SIG-M5 treated with dmso at 0.1 percent for 504 hours (cell line): ENCODE measurements at regions not wholly inside any gene's neighbourhood (a gene's known extent, or its start where the extent isn't known, plus 50 kb on each side); places are given as distances from the start of the nearest gene placed in this dataset.

Experiments used
- DNase-seq: peaks from one replicate; lab custom pipeline; 2025; ENCODE audit not compliant: unreplicated experiment; lab: John Stamatoyannopoulos, UW

DNA sequence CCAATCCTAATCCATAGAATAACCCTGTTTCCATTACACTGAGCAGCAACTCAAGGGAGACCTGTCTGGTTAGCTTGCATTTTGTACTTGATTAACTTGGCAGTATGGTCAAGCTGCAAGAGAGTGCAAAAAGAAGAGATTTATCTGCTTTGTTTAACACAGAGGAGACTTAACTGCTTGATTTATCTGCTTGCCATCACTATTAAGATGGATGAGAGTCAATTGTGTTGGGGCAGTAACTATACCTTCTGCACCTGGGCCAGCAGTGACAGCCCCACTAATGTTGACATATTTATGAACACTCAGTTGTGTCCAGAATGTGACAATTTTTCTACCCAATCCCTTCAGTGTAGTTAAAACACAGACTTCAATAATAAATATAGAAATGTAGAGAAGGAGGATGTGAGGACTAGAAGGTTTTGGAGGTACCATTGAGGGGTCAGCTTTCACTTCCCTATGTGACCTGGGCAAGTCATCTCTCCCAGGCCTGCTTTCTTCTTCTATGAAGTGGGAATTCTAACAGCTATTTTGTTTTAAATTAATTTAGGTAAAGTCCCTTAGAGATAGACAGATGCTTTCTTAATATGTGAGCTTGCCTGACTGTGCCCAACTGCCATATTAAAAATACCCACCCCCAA lies 159.1 kb upstream of the KCNK2 start:
- no peak for DNase-seq

DNA sequence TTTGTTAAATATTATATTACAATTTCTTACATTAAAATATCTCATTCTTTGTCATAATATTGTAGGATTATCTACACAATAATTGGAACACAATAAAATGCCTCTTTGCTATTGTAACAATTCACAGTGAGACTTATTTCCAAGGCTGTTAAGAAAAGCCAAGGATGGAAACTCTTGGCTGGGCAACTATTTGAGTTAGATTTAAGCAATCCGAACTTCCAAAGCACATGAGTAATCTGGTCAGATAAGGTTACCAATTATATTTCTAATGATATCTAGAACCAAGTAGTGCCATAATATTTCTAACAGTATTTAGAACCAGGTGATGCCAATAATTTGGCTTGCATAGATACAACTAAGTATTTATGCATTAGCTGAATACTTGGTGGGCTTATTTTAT lies 154.7 kb upstream of the KCNK2 start:
- no peak for DNase-seq

DNA sequence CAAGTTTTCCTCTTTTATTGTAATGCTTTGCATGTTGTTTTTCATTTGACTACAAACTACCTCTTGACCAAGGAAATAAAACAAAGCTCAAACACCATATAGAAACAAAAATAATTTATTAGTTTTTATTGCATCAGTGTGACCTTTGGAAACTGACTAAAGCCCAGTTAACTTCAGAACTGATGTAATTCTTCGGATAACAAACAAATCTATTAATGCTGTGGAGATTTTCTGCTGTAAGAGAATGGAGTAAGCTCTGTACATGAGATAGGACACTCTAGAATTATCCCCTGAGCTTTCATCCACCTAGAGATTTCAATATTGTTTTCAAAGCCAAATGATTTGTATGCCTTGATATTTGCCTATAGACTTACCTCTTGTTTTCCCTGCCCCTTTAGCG lies 154.0 kb upstream of the KCNK2 start:
- no peak for DNase-seq

DNA sequence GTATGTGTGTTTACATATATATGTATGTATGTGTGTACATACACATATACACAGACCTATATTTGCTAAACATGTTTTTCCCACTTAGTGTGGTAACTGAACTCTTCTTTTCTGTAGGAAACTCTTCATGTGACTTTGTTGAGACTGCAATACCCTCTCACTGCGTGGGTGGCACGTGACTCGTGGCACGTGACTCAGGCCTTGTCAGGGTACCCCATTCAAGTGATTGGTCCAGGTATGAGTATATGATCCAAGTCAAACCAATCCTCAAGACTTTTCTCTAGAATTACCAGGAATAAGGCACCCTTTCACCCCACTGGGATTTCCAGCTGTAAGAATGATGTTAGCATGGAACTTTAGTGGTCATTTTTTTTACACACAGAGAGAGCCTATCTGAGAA lies 149.2 kb upstream of the KCNK2 start:
- DNase-seq: no peak

DNA sequence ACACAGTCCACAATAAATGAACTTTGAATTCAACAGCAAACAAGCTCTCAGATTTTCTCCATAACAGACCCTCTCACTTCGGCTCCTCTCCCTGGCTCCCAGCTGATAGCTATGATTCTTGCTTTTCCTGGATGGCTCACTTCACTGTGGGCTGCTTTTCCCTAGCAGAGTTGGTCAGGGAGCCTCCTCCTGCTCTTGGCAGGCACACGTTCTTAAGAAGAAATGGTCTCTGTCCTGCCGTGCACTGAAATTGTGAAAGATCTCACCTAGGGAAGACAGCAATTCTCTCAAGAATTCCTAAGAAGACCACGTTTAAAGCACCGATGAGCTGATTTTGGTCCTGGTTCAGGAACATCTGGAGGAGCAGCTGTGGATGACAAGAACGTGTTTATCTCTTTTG lies 148.5 kb upstream of the KCNK2 start:
- no peak for DNase-seq

DNA sequence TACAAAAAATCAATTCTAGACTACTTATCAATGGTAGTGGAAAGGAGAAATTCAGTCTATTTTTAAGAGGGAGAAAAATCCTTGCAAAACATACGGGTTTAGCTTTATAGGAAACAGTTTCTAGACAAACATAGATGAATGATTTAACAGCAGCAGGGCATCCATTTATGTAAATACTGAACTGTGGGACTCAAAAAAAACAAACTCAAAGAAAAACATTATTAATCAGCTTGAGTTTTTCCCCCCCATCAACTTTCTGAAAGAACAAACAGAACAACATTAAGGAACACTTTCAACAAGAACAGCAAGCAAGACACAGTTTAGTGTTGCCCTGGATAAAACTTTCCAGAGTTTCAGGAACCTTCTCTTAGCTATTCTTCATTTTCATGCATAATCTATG lies 147.3 kb upstream of the KCNK2 start:
- no peak for DNase-seq

DNA sequence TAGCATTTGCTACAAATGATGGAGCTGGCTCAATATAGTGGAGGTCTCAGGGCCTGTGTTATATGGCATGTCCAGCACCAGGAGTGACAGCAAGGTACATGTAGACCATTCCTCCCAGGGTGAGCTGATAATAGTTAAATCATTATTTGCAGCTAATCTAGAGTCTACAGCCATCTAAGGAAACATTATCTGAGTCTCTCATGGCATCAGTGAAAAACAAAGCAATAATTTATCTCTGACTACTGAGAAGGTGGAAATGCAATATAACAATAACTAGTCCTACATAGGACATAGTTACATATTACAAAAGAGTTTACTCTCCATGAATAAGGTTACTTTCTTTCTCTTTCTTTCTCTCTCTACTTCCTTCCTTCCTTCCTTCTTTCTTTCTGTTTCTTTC lies 143.4 kb upstream of the KCNK2 start:
- no peak for DNase-seq

DNA sequence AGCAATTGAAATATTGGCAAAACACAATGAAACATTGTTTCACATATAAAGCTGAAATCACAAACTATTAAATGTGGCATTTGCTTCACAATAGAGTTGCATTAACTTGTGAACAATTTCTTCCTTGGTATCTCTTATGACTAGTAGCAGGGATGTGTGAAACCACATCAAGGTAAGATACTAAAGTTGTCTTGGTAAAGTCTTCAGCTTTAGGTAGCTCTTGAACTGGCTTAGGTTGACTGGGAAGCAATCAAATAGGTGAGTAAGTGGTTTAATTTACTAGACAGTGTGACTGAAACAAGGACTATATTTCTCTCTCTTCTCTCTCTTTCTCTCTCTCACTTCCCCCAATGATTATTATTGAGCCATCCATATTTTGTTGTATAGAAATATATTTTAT lies 141.5 kb upstream of the KCNK2 start:
- DNase-seq: no peak

DNA sequence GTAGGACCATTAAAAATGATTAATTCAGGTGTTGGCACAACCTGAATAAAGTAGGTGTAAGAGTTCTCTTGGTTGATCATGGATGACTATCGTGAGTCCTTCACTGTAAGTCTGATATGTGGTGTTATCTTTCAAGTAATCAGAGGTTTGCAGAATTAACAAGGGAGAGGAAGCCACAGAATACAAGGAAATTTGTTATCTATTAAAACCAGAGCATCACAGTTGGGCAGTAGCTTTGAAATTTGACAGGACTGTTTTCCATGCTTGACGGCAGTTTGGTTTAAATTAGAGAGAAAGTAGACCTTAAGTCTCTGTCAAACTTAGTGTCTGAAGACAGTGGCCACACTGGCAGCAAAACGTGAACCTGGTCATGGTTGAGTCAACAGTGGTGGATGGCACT lies 139.5 kb upstream of the KCNK2 start:
- no peak for DNase-seq

DNA sequence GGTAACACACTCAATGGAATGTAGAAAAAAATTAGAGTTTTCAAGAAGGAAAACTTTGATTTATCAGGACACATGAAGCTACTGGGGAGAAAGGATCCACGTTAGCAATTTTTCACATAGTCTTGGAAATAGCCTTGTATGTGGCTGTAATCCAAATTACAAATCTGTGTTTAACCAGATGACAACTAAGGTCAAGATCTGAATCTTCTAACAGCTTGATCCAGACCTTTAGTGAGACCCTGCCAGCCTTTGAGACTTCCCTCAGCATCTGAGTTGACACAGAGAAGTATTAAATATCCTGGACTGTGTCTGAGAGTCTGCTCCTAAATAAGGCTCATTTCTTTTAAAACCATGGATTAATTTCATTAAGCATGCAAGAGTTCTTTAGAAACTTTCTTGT lies 135.9 kb upstream of the KCNK2 start:
- no peak for DNase-seq

DNA sequence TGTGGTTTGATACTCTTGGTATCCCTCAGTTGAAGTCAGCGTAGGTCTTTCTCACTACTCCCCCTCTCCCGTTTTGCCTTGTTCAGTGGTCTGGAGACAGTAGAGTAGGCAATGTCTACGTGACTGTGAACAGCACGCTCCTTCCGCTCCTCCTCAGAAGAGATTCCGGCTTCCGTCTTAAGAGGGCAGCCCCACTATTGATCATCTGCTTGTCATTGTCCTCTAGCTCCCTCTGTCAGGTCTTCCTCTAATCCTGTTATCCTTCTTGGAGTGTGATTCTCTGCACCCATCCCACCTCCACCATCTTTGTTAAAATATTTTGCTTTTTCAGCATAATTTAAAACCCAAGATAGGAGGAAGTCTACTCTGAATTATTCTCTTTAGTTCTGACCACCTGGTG lies 129.9 kb upstream of the KCNK2 start:
- DNase-seq: no peak

DNA sequence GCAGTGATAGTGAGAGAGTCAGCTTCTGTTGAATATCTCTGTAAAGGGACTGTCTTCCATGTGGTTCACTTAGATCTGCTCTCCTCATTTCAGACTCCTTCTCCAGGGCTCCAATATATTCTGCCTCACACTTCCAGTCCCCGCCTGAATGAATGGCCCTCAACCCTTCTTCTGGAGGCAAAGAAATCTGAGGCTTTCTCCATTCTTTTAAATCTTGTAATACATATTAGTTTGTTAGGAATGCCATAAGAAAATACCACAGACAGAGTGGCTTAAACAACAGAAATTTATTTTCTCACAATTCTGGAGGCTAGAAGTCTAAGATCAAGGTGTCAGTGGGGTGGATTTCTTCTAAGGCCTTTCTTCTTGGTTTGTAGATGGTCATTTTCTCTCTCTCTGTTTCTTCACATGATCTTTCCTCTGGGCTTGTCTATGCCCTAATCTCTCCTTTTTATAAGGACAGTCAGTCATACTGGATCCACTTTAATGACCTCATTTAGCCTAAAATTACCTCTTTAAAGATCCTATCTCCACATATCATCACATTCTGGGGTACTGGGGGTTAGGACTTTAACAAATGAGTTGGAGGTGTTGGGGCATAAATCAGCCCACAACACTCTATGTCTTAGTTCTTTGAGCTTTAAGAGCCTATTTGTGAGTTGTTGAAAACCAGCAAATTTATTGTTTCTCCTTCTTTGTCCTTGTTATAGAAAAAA lies 128.5 kb upstream of the KCNK2 start:
- DNase-seq: no peak

DNA sequence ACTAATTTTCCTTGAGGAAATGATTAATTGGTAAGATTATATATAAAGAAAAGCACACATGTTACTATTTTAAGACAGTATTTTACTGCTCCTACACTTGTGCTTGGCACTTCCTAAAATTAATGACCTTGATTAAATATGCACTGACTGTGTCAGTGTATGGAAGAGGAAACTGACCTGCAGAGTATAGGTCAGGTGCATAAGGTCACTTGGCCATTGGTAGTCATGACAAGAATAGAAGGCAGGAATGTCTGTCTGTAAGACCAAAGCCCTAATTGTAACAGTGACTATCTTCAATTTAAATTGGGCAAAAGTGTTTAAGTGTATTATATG lies 128.0 kb upstream of the KCNK2 start:
- no peak for DNase-seq

DNA sequence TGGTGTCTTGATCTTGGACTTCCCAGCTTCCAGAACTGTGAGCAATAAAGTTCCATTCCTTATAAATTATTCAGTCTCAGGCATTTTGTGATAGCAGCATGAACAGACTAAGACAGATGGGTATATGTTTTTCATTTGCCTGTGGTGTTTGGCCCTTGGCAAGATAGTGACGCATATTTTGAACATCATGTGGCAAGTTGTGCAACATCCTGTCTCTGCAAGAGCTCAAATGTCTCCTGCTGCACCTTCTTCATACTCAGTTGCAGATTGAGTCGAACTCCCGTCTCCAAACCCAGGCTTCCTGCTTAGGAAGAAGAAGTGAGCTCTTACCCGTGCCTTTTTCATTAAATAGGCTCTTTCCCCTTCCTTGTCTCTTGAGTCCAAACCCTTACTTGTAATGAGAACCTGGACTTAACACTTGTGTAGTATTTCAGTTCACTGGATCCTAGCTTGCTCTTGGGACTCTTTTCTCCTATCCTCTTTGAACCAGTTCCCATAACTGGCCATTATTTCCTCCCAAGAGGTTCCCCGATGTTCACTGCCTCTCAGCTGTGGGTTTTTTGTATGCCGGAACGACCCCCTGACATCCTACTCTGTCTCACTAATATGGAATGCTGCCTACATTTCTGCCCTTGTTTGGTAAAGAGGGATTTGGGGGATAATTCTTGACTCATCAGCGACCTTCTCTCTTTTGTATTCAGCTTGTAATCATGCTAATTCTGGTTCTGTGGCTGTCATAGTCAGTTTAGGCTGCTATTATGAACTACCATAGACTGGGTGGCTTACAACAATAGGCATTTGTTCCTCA lies 125.0 kb upstream of the KCNK2 start:
- peak; percentile 57 for DNase-seq

DNA sequence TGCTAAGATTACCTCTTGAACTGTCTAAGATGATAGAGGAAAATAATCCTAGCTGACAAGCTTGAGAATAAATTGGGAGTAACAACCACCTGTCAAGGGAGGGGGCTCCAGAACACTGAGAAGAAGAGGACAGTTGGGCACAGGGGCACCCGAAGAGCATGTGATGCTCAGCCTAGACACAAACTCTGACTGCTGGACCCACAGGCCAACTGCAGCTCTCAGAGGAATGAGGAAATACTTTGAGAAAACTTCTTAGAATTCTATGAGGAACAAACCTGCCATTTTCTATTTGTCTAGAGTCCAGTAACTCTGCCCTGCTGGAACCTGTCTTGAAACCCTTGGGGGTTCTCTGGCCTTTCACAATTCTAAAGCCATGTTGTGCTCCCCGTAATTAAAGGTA lies 124.1 kb upstream of the KCNK2 start:
- DNase-seq: no peak

DNA sequence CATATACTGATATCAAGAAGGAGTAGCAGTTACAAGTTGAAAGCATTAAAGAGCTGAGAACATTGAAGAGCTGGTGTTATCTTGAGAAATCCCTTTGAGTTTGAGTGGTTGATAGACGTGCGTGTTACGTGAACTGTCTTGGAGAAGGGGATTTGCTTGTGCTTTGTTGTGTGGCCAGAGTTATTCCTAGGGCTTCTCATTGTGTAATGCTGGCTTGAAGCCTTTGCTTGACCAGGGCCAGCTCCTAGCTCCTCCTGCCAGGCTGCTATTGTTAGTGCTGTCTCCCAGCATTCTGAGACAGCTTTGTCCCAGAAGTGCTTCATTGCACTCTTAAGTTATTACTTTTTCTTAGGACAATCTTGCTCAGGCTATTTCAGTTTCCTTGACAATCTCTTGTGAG lies 116.2 kb upstream of the KCNK2 start:
- no peak for DNase-seq

DNA sequence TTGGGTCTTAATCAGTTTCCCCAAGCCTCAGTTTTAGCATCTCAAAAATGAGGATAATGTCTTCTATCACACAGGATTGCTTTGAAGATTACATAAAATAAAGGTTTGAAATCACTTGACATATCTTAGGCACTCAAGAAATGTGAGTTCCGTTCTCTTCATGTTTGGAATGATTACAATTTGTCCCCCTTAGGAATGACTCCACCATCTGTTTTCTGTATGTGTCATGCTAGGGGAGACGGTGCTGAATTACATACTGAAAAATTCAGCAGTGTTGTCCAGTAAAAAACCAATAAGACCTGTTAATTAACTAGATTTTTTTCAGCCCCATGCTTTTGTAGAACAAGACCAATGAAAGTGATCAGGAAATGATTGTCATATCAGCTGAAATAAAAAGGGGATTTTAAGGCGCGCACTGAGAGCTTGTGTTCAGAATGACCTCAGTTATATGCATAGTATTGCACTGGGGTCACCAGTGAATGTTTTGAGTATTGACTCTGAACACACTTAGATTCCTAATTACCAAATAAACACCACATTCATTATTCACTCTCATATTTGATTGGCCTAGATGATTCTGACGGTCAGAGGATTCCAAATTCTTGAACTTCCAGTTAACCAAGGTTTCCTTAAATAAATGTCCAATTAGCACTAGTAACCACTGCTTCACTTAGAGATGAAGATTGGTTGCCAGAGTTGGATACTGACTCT lies 114.5 kb upstream of the KCNK2 start:
- DNase-seq: no peak

DNA sequence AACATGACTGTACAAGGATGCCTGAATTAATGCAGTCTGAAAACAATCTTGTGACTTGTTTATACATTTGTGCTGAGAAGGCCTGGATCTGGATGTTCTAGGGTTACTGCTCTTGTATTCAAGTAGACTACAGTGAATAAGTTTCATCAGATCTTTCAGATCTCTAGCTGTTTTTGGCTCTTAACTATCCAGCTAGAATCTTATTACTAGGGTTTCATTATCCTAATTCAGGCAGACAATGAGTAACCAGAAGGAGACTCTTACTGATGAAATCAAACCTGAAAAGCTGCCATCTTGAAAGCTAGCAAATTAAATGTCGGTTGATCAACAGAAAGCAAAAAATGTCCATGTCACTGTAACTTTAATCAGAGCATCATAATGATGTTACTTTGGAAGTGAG lies 112.5 kb upstream of the KCNK2 start:
- no peak for DNase-seq

DNA sequence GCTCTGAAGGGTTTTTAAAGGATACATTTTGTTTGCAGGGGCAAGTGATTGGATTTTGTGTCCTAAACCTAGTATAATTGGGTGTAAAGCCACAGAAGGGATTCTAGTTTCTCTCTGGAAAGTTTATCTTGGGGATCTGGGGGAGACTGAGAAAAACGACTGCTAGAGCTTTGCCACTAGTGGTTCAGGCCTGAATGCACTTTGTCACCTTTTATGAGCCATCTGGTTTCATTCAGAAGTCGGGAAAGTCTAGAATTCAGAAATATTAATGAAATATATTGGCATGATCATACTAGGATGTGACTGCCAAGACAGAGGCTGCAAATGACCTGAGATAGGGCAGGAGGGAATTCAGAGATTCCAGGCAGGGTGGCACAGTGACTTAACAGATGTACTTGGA lies 111.5 kb upstream of the KCNK2 start:
- no peak for DNase-seq

DNA sequence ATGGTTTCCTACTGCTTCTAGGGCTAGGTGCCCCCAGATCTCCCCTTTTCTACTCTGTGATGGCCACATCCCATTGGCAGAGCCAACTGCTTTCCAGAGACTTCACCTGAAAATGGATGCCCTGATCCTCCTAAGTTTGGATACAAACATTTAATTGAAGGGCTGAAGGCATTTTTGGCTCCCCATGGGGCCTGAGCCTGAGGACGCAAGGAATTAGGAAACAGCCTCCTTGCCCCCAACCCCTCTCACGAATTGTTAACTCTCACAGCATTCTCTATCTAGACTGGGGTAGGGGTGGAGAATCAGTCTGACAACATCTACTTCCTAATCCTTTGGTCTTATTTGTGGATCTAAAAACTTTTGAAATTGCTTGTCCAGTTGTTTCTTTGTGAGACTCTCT lies 108.5 kb upstream of the KCNK2 start:
- no peak for DNase-seq

DNA sequence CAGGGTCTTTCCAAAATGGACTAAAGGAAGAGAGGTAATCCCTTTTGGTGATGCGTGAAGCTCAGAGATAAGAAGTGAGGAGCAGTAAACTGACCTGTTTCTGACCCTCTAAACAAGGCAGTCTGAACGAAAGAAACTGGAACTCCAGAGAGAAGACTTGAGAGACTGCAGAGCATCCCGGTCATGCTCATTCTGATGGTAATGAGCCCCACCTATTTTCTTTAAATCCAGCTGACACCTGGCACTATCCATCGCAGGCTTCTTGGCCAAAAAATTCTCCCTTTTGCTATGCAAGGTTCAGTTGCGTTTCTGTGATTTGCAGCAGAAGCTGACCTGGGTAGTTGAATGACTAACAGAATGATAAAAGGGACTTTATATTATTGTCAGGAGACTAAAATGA lies 105.9 kb upstream of the KCNK2 start:
- DNase-seq: no peak

DNA sequence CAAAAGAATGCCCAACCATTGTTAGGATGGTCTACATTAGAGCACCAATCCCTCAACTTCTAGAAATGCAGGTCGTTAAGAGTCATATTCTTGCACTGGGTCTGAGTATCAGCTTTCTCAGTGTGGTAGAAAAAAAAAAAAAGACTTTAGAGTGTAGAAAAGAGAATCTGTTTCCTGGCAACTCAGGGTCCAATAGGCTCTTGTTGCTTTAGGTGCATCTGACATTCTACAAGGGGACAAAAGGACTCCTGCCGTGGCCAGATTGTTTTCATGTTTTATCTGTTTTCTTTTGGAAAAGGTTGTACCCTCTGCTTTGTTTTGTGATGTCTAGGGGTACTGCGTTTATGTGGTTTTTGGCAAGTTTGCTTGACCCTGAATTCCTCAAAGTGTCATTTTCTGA lies 105.4 kb upstream of the KCNK2 start:
- DNase-seq: no peak
